GM10266 (cell line): ENCODE measurements at regions not wholly inside any gene's neighbourhood (a gene's known extent, or its start where the extent isn't known, plus 50 kb on each side); places are given as distances from the start of the nearest gene placed in this dataset.

ENCODE experiments used
- DNase-seq: peaks from one replicate; pipeline ENCODE4 v3.0.0; 2012; ENCODE audit errors: extremely low spot score
- TF ChIP-seq, protein P1 (sequence below): IDR thresholded peaks from 2 replicates; pipeline ENCODE4 v1.5.1; 2012; ENCODE audit warnings: mild to moderate bottlenecking, low read depth; ENCODE audit not compliant: control insufficient read depth, insufficient read depth; ENCODE audit errors: missing control alignments

DNA sequence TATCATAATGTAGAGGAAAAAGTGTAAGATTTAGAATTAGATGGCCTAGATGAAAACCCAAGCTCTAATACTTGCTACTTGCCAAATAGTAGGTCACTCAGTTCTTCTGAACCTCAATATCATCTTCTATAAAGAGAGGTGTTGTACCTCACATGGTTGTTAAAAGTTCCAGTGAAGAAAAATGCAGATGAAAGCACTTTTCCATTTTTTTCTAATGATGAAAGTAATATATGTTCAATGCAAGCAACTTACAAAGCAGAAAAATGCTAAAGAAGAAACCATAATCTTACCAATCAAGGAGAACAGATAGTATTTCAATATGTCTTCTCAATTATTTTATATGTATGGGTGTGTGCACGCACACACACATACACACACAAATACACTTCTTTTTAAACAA lies 52.7 kb upstream of the TMEM17 start:
- DNase-seq, result no peak
- TF ChIP-seq, protein P1, sequence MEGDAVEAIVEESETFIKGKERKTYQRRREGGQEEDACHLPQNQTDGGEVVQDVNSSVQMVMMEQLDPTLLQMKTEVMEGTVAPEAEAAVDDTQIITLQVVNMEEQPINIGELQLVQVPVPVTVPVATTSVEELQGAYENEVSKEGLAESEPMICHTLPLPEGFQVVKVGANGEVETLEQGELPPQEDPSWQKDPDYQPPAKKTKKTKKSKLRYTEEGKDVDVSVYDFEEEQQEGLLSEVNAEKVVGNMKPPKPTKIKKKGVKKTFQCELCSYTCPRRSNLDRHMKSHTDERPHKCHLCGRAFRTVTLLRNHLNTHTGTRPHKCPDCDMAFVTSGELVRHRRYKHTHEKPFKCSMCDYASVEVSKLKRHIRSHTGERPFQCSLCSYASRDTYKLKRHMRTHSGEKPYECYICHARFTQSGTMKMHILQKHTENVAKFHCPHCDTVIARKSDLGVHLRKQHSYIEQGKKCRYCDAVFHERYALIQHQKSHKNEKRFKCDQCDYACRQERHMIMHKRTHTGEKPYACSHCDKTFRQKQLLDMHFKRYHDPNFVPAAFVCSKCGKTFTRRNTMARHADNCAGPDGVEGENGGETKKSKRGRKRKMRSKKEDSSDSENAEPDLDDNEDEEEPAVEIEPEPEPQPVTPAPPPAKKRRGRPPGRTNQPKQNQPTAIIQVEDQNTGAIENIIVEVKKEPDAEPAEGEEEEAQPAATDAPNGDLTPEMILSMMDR, result no peak

DNA sequence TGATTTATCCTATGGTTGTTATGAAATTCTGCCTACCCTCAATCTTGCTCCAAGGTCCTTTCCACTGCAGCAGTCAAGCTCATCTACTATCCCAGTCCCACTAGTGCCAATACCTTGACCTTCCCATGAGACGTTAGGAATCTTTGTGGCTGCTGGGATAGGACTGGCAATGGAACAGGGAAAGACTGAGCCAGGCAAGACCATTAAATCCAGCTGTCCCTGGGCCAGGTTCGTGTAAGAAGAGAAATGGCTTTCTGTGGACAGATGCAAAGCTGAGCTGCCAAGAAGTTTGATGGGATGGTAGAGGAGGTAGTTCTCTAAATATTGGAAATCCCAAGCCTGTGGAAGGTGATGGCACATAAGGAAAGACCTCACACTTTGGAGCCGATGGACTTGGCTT lies 50.1 kb upstream of the TMEM17 start:
- DNase-seq, result no peak
- TF ChIP-seq, protein P1, result no peak
